HFFc6 (cell line): ENCODE measurements at regions not wholly inside any gene's neighbourhood (a gene's known extent, or its start where the extent isn't known, plus 50 kb on each side); places are given as distances from the start of the nearest gene placed in this dataset.

ENCODE experiments used
- DNase-seq: peaks from one replicate; pipeline ENCODE4 v3.0.0-alpha.2; 2018
- H3K27ac Mint-ChIP-seq: 2 replicates; pipeline ENCODE4 v1.8.0; 2020; ENCODE audit warnings: mild to moderate bottlenecking, mixed read lengths
- H3K27me3 Mint-ChIP-seq: 2 replicates; pipeline ENCODE4 v1.8.0; 2021; ENCODE audit warnings: mild to moderate bottlenecking, moderate library complexity, mixed read lengths; ENCODE audit not compliant: insufficient read depth
- H3K36me3 Mint-ChIP-seq: 2 replicates; pipeline ENCODE4 v1.8.0; 2021; ENCODE audit warnings: low read depth, mixed read lengths
- H3K4me1 Mint-ChIP-seq: 2 replicates; pipeline ENCODE4 v1.8.0; 2020; ENCODE audit warnings: low read depth, mixed read lengths
- H3K4me3 Mint-ChIP-seq: 2 replicates; pipeline ENCODE4 v1.8.0; 2020; ENCODE audit warnings: mild to moderate bottlenecking, moderate library complexity, mixed read lengths
- H3K9me3 Mint-ChIP-seq: 2 replicates; pipeline ENCODE4 v1.8.0; 2020; ENCODE audit warnings: mild to moderate bottlenecking, mixed read lengths
- CTCF ChIP-seq: fragments of 200-600 bp; sonication (generic); IDR thresholded peaks from 2 replicates; pipeline ENCODE4 v1.5.0; 2021; ENCODE audit warnings: antibody characterized with exemption, mild to moderate bottlenecking

GRCh38 chr15:35657679-35658311 is 111.8 kb upstream of the DPH6 start:
- H3K36me3 Mint-ChIP-seq: no peaks in the 10 kb centered on the region
- peak overlapping the region; percentile 29 for H3K4me3 Mint-ChIP-seq
- peak overlapping the region; percentile 39; the same call in 1 of the 2 replicates for H3K27ac Mint-ChIP-seq
- H3K9me3 Mint-ChIP-seq: no peaks in the 10 kb centered on the region
- peak; percentile 30 for DNase-seq
- TF ChIP-seq CTCF: no peak
- peaks cover 24% of the 10 kb centered on the region for H3K4me1 Mint-ChIP-seq
- no peaks in the 10 kb centered on the region; the same call in 1 of the 2 replicates for H3K27me3 Mint-ChIP-seq

- H3K4me3 Mint-ChIP-seq: no peak overlapping the region
- peaks cover 8% of the 10 kb centered on the region for H3K4me1 Mint-ChIP-seq
- TF ChIP-seq CTCF: no peak
- H3K27me3 Mint-ChIP-seq: no peaks in the 10 kb centered on the region; the same call in 1 of the 2 replicates
- no peak for DNase-seq
- H3K27ac Mint-ChIP-seq: no peak overlapping the region
- no peaks in the 10 kb centered on the region for H3K36me3 Mint-ChIP-seq
- no peaks in the 10 kb centered on the region for H3K9me3 Mint-ChIP-seq
These were observed 118.0 kb upstream of the DPH6 start for GRCh38 chr15:35663956-35664355.

DNA sequence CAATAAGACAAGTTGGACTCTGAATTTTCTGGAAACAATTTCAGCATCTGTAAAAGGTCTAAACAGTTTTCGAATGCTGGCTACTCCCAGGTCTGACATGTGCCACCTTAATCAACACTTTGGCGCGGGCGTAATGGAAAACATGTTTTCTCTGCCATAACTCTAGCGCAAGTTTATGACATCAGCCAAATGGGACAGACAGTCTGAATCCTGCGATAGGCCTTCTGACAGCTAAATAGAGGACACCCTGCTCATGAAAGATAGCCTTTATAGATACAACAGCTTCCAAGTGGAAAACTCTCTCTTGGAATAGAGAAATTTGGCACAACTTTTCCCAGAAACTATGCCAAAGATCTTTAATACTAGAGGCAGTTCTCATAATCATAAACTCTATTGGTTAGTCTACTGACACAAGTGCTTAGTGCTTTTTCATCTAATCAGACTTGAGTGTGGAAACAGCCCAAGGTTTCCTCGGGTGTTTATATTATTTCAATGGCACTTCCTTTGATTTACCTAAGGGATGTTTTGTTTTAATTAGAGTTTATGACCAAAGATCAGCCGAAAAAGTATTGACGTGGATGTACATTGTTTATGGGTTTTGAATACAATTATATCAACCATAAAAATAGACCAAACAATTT is 120.1 kb upstream of the DPH6 start:
- H3K27ac Mint-ChIP-seq: no peak overlapping the region
- TF ChIP-seq CTCF: no peak
- H3K27me3 Mint-ChIP-seq: no peaks in the 10 kb centered on the region
- no peak for DNase-seq
- no peak overlapping the region for H3K4me3 Mint-ChIP-seq
- peaks cover 15% of the 10 kb centered on the region for H3K4me1 Mint-ChIP-seq
- no peaks in the 10 kb centered on the region for H3K36me3 Mint-ChIP-seq
- H3K9me3 Mint-ChIP-seq: no peaks in the 10 kb centered on the region

DNA sequence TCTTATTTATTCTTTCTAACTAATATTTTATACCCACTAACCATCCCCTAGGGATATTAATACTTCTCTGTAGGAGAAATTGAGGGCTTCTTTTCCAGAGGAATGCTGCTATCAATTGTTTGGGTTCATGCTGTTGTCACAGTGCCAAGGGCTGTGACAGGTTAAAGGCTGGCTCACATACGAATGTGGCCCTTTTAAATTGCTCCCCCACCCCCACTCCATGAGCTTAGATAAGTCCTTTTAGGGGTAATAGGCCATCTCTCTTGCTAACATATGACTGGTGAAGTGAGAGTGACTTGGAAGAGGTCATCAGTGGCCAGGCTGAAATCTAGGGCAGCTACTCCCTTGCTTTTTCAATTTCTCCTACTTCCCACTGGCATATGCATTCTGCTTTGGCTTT is 121.9 kb upstream of the DPH6 start:
- Mint-ChIP-seq H3K27ac (no peak overlapping the region), H3K4me3 (no peak overlapping the region), H3K27me3 (no peaks in the 10 kb centered on the region), H3K4me1 (peaks cover 19% of the 10 kb centered on the region), H3K36me3 (no peaks in the 10 kb centered on the region), H3K9me3 (no peaks in the 10 kb centered on the region)
- no peak for DNase-seq
- TF ChIP-seq CTCF: no peak

DNA sequence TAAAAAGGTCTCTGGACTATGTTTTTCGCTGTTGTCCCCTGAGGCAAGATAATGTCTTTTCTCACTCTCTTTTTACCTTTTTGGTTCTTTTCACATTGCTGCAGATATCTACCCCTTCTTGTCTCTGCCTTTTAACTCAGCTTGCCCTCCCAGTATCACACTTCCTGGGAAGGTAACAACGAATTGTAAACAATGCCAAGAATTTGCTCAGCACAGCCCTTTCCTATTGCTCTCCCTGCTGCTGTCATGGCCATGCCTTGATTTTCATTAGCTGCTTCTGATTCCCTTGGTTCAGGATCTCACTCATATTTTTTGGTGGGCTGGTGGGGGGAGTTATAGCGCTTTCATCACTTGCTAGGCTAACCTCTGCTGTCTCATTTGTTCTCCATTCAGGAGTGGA is 123.1 kb upstream of the DPH6 start:
- no peak for DNase-seq
- H3K4me1 Mint-ChIP-seq: peaks cover 19% of the 10 kb centered on the region
- H3K4me3 Mint-ChIP-seq: no peak overlapping the region
- H3K27ac Mint-ChIP-seq: no peak overlapping the region
- TF ChIP-seq CTCF: no peak
- no peaks in the 10 kb centered on the region for H3K9me3 Mint-ChIP-seq
- H3K36me3 Mint-ChIP-seq: no peaks in the 10 kb centered on the region
- no peaks in the 10 kb centered on the region for H3K27me3 Mint-ChIP-seq
